ENCODE measurements at regions not wholly inside any gene's neighbourhood (a gene's known extent, or its start where the extent isn't known, plus 50 kb on each side); places are given as distances from the start of the nearest gene placed in this dataset.

- DNase-seq (ENCODE audit: low read depth) = no peak
- no peak overlapping the region for H3K4me3 ChIP-seq (ENCODE audit: low read depth, low read length)
Observed at GRCh38 chr3:34780294-34780693, 859.0 kb upstream of the ARPP21 start.

- DNase-seq (ENCODE audit: low read depth) = no peak
- no peak overlapping the region for H3K4me3 ChIP-seq (ENCODE audit: low read depth, low read length)
Observed at GRCh38 chr3:34780973-34781372, 858.4 kb upstream of the ARPP21 start.

GRCh38 chr3:34782871-34783270 lies 856.5 kb upstream of the ARPP21 start:
- no peak overlapping the region for H3K4me3 ChIP-seq (ENCODE audit: low read depth, low read length)
- peak; percentile 31 for DNase-seq (ENCODE audit: low read depth)

- H3K4me3 ChIP-seq (ENCODE audit: low read depth, low read length) = no peak overlapping the region
- DNase-seq (ENCODE audit: low read depth) = no peak
Observed at GRCh38 chr3:34783876-34784275, 855.4 kb upstream of the ARPP21 start.

- H3K4me3 ChIP-seq (ENCODE audit: low read depth, low read length) = no peak overlapping the region
- DNase-seq (ENCODE audit: low read depth) = peak; percentile 20
Observed at GRCh38 chr3:34793057-34793456, 846.3 kb upstream of the ARPP21 start.

GRCh38 chr3:34807611-34808010 lies 831.7 kb upstream of the ARPP21 start:
- DNase-seq (ENCODE audit: low read depth) = no peak

GRCh38 chr3:34808287-34808686 lies 831.0 kb upstream of the ARPP21 start:
- DNase-seq (ENCODE audit: low read depth) = no peak
- H3K4me3 ChIP-seq (ENCODE audit: low read depth, low read length) = no peak overlapping the region

More at GRCh38 chr3:34807611-34808010, 831.7 kb upstream of the ARPP21 start:
- H3K4me3 ChIP-seq (ENCODE audit: low read depth, low read length) = no peak overlapping the region

GRCh38 chr3:34828847-34829246 lies 810.5 kb upstream of the ARPP21 start:
- no peak overlapping the region for H3K4me3 ChIP-seq (ENCODE audit: low read depth, low read length)
- DNase-seq (ENCODE audit: low read depth) = no peak

- H3K4me3 ChIP-seq (ENCODE audit: low read depth, low read length) = no peak overlapping the region
- DNase-seq (ENCODE audit: low read depth) = no peak
Observed at GRCh38 chr3:34832865-34833508, 806.3 kb upstream of the ARPP21 start.

GRCh38 chr3:34837848-34838741 lies 801.2 kb upstream of the ARPP21 start:
- no peak for DNase-seq (ENCODE audit: low read depth)
- no peak overlapping the region for H3K4me3 ChIP-seq (ENCODE audit: low read depth, low read length)

GRCh38 chr3:34842706-34843480 lies 796.4 kb upstream of the ARPP21 start:
- no peak overlapping the region for H3K4me3 ChIP-seq (ENCODE audit: low read depth, low read length)
- no peak for DNase-seq (ENCODE audit: low read depth)

- no peak for DNase-seq (ENCODE audit: low read depth)
- H3K4me3 ChIP-seq (ENCODE audit: low read depth, low read length) = no peak overlapping the region
Observed at GRCh38 chr3:34844323-34844620, 795.1 kb upstream of the ARPP21 start.

GRCh38 chr3:34851137-34851536 lies 788.2 kb upstream of the ARPP21 start:
- DNase-seq (ENCODE audit: low read depth) = no peak
- no peak overlapping the region for H3K4me3 ChIP-seq (ENCODE audit: low read depth, low read length)

- H3K4me3 ChIP-seq (ENCODE audit: low read depth, low read length) = no peak overlapping the region
- no peak for DNase-seq (ENCODE audit: low read depth)
Observed at GRCh38 chr3:34852844-34853439, 786.4 kb upstream of the ARPP21 start.

- no peak overlapping the region for H3K4me3 ChIP-seq (ENCODE audit: low read depth, low read length)
- no peak for DNase-seq (ENCODE audit: low read depth)
Observed at GRCh38 chr3:34856081-34856947, 783.0 kb upstream of the ARPP21 start.

- DNase-seq (ENCODE audit: low read depth) = no peak
- H3K4me3 ChIP-seq (ENCODE audit: low read depth, low read length) = no peak overlapping the region
Observed at GRCh38 chr3:34858067-34858660, 781.2 kb upstream of the ARPP21 start.

GRCh38 chr3:34859746-34860145 lies 779.6 kb upstream of the ARPP21 start:
- no peak for DNase-seq (ENCODE audit: low read depth)
- no peak overlapping the region for H3K4me3 ChIP-seq (ENCODE audit: low read depth, low read length)

GRCh38 chr3:34862456-34862855 lies 776.9 kb upstream of the ARPP21 start:
- no peak overlapping the region for H3K4me3 ChIP-seq (ENCODE audit: low read depth, low read length)
- DNase-seq (ENCODE audit: low read depth) = no peak

GRCh38 chr3:34863485-34863884 lies 775.8 kb upstream of the ARPP21 start:
- DNase-seq (ENCODE audit: low read depth) = no peak
- H3K4me3 ChIP-seq (ENCODE audit: low read depth, low read length) = no peak overlapping the region

Measured in skeletal muscle cell (primary cell).